Peyer's patch (tissue), 4 donors: ENCODE measurements at regions not wholly inside any gene's neighbourhood (a gene's known extent, or its start where the extent isn't known, plus 50 kb on each side); places are given as distances from the start of the nearest gene placed in this dataset.

Experiments used
- DNase-seq, 3 donors: peaks; one replicate each; pipeline ENCODE4 v3.0.0-alpha.2; 2017 to 2019
- H3K27ac ChIP-seq, 4 donors: fragments of 200-600 bp; sonication (generic); one replicate each; pipeline ENCODE4 v1.5.1; 2016 to 2019
- H3K27me3 ChIP-seq, 2 donors: fragments of 200-600 bp; sonication (generic); one replicate each; pipeline ENCODE4 v1.5.1; 2019
- H3K36me3 ChIP-seq, 3 donors: fragments of 200-600 bp; sonication (generic); one replicate each; pipeline ENCODE4 v1.5.1; 2016 to 2019
- H3K4me1 ChIP-seq, 4 donors: fragments of 200-600 bp; sonication (generic); one replicate each; pipeline ENCODE4 v1.5.1; 2016 to 2019
- H3K4me3 ChIP-seq, 4 donors: fragments of 200-600 bp; sonication (generic); 1 replicate in 3 of 4; 2 replicates in 1 of 4; pipeline ENCODE4 v1.5.1; 2016 to 2019; ENCODE audit warnings: mild to moderate bottlenecking in 1 of 4
- H3K9me3 ChIP-seq, 4 donors: fragments of 200-600 bp; sonication (generic); one replicate each; pipeline ENCODE4 v1.5.1; 2016 to 2019; ENCODE audit warnings: mild to moderate bottlenecking in 1 of 4
- CTCF ChIP-seq, 6 experiments: fragments of 450-650 bp in 4 of 6; fragments of 200-600 bp in 2 of 6; sonication (generic) in 1 of 6; IDR thresholded peaks; one replicate each; pipeline ENCODE4 v1.5.1; 2017 to 2019; ENCODE audit warnings: antibody characterized with exemption in 6 of 6, mild to moderate bottlenecking in 3 of 6, moderate library complexity in 1 of 6
- POLR2A ChIP-seq, 2 donors: fragments of 450-650 bp; IDR thresholded peaks; one replicate each; pipeline ENCODE4 v1.5.1; 2017; ENCODE audit warnings: antibody characterized with exemption in 2 of 2, mild to moderate bottlenecking in 2 of 2, moderate library complexity in 2 of 2

- TF ChIP-seq CTCF (IDR thresholded peaks at IDR 0.05) (no peak), POLR2A (IDR thresholded peaks at IDR 0.05) (no peak)
- H3K4me3 ChIP-seq, result no peak overlapping the region
- no peaks in the 10 kb centered on the region for H3K36me3 ChIP-seq
- no peak for DNase-seq
- H3K27me3 ChIP-seq, result no peaks in the 10 kb centered on the region
- H3K9me3 ChIP-seq, result no peaks in the 10 kb centered on the region
- no peak overlapping the region for H3K27ac ChIP-seq
- no peaks in the 10 kb centered on the region for H3K4me1 ChIP-seq
Measured at GRCh38 chr10:57018452-57018851, 657.4 kb upstream of the ZWINT start.

DNA sequence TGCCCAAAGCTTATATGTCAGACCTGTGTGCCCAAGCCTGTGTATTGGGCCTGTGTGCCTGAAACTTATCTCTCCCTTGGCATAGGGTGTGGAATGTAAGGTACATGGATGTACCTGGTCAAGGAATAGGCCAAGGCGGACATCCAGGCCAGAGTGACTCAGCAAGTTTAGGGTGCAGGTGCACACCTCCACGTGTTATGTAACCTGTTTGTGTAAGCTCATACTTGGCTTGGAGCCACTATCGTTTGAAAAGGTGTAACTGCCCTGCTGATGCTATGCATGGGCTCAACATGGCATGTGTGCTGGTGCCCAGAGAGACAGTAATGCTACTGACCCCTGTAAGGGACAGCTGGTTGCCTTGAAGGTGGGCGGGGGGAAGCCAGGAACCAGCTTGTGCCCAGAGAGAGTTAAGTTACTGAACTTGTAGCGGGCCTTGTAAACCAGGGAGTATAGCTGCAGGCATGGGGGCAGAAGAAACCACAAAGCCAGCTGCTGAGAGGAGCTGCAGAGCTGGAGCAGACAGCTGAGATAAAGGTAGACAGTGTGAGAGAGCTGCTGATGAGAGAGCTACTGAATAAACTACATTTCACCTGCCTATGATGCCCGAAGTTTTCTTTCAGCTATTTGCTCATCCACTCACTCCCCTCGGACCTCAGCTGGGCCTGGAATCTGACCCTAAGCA lies 656.4 kb upstream of the ZWINT start:
- H3K4me1 ChIP-seq, result no peaks in the 10 kb centered on the region
- DNase-seq, result no peak
- H3K27me3 ChIP-seq, result no peaks in the 10 kb centered on the region
- H3K4me3 ChIP-seq, result no peak overlapping the region
- no peak for TF ChIP-seq CTCF (IDR thresholded peaks at IDR 0.05)
- no peak for TF ChIP-seq POLR2A (IDR thresholded peaks at IDR 0.05)
- no peaks in the 10 kb centered on the region for H3K36me3 ChIP-seq
- H3K27ac ChIP-seq, result no peak overlapping the region
- no peaks in the 10 kb centered on the region for H3K9me3 ChIP-seq

DNA sequence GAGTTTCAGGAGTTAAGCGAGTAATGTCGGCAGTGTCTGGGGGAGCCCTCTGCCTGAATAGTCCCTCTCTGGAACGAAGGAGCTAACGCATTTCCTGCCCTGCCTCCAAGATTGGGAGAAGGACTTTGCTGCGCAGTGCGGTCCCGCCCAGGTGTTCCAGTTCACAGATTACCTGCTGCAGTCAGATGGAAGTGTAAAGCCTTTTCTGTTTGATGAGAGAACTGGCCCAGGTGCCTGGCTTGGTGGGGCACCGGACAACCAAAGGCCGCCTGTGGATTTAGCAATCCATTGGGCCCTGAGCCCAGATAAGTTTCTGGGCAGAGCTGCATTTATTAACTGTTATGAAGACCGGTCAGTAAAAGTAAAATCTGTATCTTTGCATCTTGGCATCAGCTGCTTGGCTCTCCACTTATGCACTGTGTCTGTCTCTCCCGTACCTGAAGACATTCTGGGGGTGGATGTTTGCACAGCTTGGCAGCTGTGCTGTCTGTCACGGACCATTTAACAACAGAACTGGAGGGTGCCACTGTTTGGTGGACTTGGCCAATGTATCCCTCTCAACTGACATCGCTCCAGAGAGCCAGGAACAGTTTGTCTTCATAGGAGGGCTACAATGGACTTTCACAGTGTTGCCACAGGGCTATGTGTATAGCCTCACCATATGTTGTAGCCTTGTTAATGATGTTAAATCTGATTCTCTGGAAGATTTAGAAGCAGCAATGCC lies 654.7 kb upstream of the ZWINT start:
- no peak for DNase-seq
- Histone ChIP-seq H3K36me3 (no peaks in the 10 kb centered on the region), H3K27ac (no peak overlapping the region), H3K4me3 (no peak overlapping the region), H3K4me1 (no peaks in the 10 kb centered on the region), H3K27me3 (no peaks in the 10 kb centered on the region), H3K9me3 (no peaks in the 10 kb centered on the region)
- TF ChIP-seq CTCF (IDR thresholded peaks at IDR 0.05) (no peak), POLR2A (IDR thresholded peaks at IDR 0.05) (no peak)

DNA sequence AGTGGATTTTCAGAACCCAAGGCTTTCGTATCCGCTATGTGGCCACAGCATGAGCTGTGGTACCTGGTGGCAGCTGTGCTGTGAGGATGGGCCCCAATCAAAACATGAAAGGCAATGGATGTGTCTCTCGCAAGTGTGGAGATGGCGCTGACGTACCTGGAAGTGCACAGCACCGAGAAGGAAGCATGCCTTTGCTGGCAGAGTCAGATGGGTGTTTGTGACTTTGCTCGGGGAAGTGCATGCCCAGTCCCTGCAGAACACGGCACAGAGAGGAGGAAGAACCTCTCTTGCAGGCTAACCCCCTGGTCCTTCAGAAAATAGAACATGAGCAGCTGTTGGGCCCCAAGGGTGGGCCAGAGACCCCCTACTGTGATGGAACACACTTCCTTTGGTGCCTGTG lies 654.1 kb upstream of the ZWINT start:
- H3K36me3 ChIP-seq, result no peaks in the 10 kb centered on the region
- H3K27ac ChIP-seq, result no peak overlapping the region
- H3K9me3 ChIP-seq, result no peaks in the 10 kb centered on the region
- no peak overlapping the region for H3K4me3 ChIP-seq
- H3K4me1 ChIP-seq, result no peaks in the 10 kb centered on the region
- TF ChIP-seq CTCF (IDR thresholded peaks at IDR 0.05), result no peak
- no peaks in the 10 kb centered on the region for H3K27me3 ChIP-seq
- DNase-seq, result no peak

DNA sequence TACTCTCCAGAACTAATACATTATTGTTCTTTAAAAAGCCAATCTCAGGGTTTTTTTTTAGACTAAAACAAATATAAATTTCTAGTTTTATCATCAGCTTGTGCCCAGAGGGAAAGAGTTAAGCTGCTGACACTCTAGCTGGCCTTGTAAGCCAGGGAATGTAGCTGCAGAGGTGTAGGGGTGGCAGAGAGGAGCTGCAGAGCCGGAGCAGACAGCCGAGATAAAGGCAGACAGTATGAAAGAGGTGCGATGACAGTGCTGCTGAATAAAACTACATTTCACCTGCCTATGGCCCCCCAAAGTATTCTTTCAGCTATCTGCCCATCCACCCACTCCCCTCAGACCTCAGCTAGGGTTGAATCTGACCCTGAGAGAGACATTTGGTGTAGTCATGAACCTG lies 653.7 kb upstream of the ZWINT start:
- Histone ChIP-seq H3K27me3 (no peaks in the 10 kb centered on the region), H3K27ac (no peak overlapping the region), H3K36me3 (no peaks in the 10 kb centered on the region), H3K4me3 (no peak overlapping the region), H3K9me3 (no peaks in the 10 kb centered on the region), H3K4me1 (no peaks in the 10 kb centered on the region)
- no peak for DNase-seq
- TF ChIP-seq POLR2A (IDR thresholded peaks at IDR 0.05) (no peak), CTCF (IDR thresholded peaks at IDR 0.05) (no peak)
